WTC11 (cell line): ENCODE measurements at regions not wholly inside any gene's neighbourhood (a gene's known extent, or its start where the extent isn't known, plus 50 kb on each side); places are given as distances from the start of the nearest gene placed in this dataset.

Experiments
- ATAC-seq: fragments of 200-7000 bp; cut with Tn5 transposase; 2 replicates; pipeline ENCODE4 v1.10.0; 2021; ENCODE audit warnings: mild to moderate bottlenecking, moderate library complexity
- CTCF ChIA-PET: fragments of 300-600 bp; sonication (Branson Sonifier 250); formaldehyde crosslinking; loops from one replicate; lab custom pipeline; 2021; ENCODE audit warnings: antibody characterized with exemption; lab: Charles Lee
- POLR2A ChIA-PET: fragments of 350-600 bp; sonication (Branson Sonifier 250); formaldehyde crosslinking; loops from one replicate; lab custom pipeline; 2021; ENCODE audit warnings: antibody characterized with exemption; lab: Charles Lee
- DNase-seq: peaks from one replicate; pipeline ENCODE4 v3.0.0; 2021; ENCODE audit warnings: low spot score
- H3K27ac Mint-ChIP-seq: 2 replicates; pipeline ENCODE4 v1.8.0; 2021; ENCODE audit warnings: mixed read lengths
- H3K27me3 Mint-ChIP-seq: 2 replicates; pipeline ENCODE4 v1.8.0; 2021; ENCODE audit warnings: low read depth, mild to moderate bottlenecking, moderate library complexity, mixed read lengths
- H3K36me3 Mint-ChIP-seq: 2 replicates; pipeline ENCODE4 v1.8.0; 2021; ENCODE audit warnings: mixed read lengths
- H3K4me1 Mint-ChIP-seq: 2 replicates; pipeline ENCODE4 v1.8.0; 2022; ENCODE audit warnings: mixed read lengths
- H3K4me3 Mint-ChIP-seq: 2 replicates; pipeline ENCODE4 v1.8.0; 2021; ENCODE audit warnings: mild to moderate bottlenecking, moderate library complexity, mixed read lengths
- H3K9me3 Mint-ChIP-seq: 2 replicates; pipeline ENCODE4 v1.8.0; 2021; ENCODE audit warnings: mixed read lengths
- ATF1 ChIP-seq: sonication (generic); formaldehyde crosslinking; IDR thresholded peaks from 2 replicates; pipeline ENCODE4 v1.8.1; 2023; ENCODE audit warnings: mild to moderate bottlenecking, moderate library complexity, missing genetic modification reagents
- ATF2 ChIP-seq: sonication (generic); formaldehyde crosslinking; IDR thresholded peaks from 2 replicates; pipeline ENCODE4 v1.8.1; 2022; ENCODE audit warnings: low read depth, missing genetic modification reagents, borderline replicate concordance
- ATF3 ChIP-seq: sonication (generic); formaldehyde crosslinking; conservative IDR thresholded peaks from 2 replicates; pipeline ENCODE4 v1.8.1; 2022; ENCODE audit warnings: mild to moderate bottlenecking, missing genetic modification reagents
- CREM ChIP-seq: sonication (generic); formaldehyde crosslinking; IDR thresholded peaks from 2 replicates; pipeline ENCODE4 v1.8.1; 2022; ENCODE audit warnings: mild to moderate bottlenecking, missing genetic modification reagents, moderate library complexity
- FOXK1 ChIP-seq: sonication (generic); formaldehyde crosslinking; IDR thresholded peaks from 2 replicates; pipeline ENCODE4 v1.8.0; 2022; ENCODE audit warnings: mild to moderate bottlenecking, moderate library complexity, missing genetic modification reagents
- FOXP1 ChIP-seq: sonication (generic); formaldehyde crosslinking; IDR thresholded peaks from 2 replicates; pipeline ENCODE4 v1.8.0; 2022; ENCODE audit warnings: missing genetic modification reagents, mild to moderate bottlenecking, moderate library complexity, borderline replicate concordance
- GRHL2 ChIP-seq: fragments of 250-450 bp; sonication (Bioruptor Pico); IDR thresholded peaks from 2 replicates; pipeline ENCODE4 v1.8.0; 2022; ENCODE audit warnings: mild to moderate bottlenecking, moderate library complexity; ENCODE audit not compliant: insufficient replicate concordance, severe bottlenecking
- IRF2 ChIP-seq: sonication (generic); formaldehyde crosslinking; IDR thresholded peaks from 2 replicates; pipeline ENCODE4 v1.8.0; 2022; ENCODE audit warnings: low read depth, missing genetic modification reagents, borderline replicate concordance
- JAZF1 ChIP-seq: fragments of 250-450 bp; sonication (Bioruptor Pico); IDR thresholded peaks from 2 replicates; pipeline ENCODE4 v1.9.0; 2021; ENCODE audit warnings: moderate library complexity, mild to moderate bottlenecking, inconsistent platforms
- MAX ChIP-seq: sonication (generic); formaldehyde crosslinking; IDR thresholded peaks from 2 replicates; pipeline ENCODE4 v1.8.0; 2022; ENCODE audit warnings: mild to moderate bottlenecking, missing genetic modification reagents
- NFE2L1 ChIP-seq: sonication (generic); formaldehyde crosslinking; IDR thresholded peaks from 2 replicates; pipeline ENCODE4 v1.8.1; 2023; ENCODE audit warnings: missing genetic modification reagents
- NR1H2 ChIP-seq: sonication (generic); formaldehyde crosslinking; IDR thresholded peaks from 2 replicates; pipeline ENCODE4 v1.9.0; 2021; ENCODE audit warnings: mild to moderate bottlenecking, moderate library complexity, missing genetic modification reagents
- NR3C1 ChIP-seq: sonication (generic); formaldehyde crosslinking; conservative IDR thresholded peaks from 2 replicates; pipeline ENCODE4 v1.8.1; 2023; ENCODE audit warnings: low read depth, mild to moderate bottlenecking, missing genetic modification reagents
- OVOL2 ChIP-seq: fragments of 250-450 bp; sonication (Bioruptor Pico); IDR thresholded peaks from 2 replicates; pipeline ENCODE4 v1.9.0; 2021; ENCODE audit warnings: mild to moderate bottlenecking, borderline replicate concordance
- SMAD3 ChIP-seq: sonication (generic); formaldehyde crosslinking; IDR thresholded peaks from 2 replicates; pipeline ENCODE4 v1.8.0; 2022; ENCODE audit warnings: missing genetic modification reagents, mild to moderate bottlenecking, borderline replicate concordance
- ZBTB21 ChIP-seq: sonication (generic); formaldehyde crosslinking; IDR thresholded peaks from 2 replicates; pipeline ENCODE4 v1.8.1; 2023; ENCODE audit warnings: mild to moderate bottlenecking, missing genetic modification reagents, borderline replicate concordance
- ZNF138 ChIP-seq: sonication (generic); formaldehyde crosslinking; conservative IDR thresholded peaks from 2 replicates; pipeline ENCODE4 v1.8.1; 2022; ENCODE audit warnings: mild to moderate bottlenecking, moderate library complexity, missing genetic modification reagents
- ZNF219 ChIP-seq: sonication (generic); formaldehyde crosslinking; IDR thresholded peaks from 2 replicates; pipeline ENCODE4 v1.8.0; 2023; ENCODE audit warnings: missing genetic modification reagents, mild to moderate bottlenecking, borderline replicate concordance
- ZNF232 ChIP-seq: sonication (generic); formaldehyde crosslinking; IDR thresholded peaks from 2 replicates; pipeline ENCODE4 v1.8.0; 2022; ENCODE audit warnings: mild to moderate bottlenecking, missing genetic modification reagents
- TF ChIP-seq, protein P1 (sequence below): fragments of 250-450 bp; sonication (Bioruptor Pico); IDR thresholded peaks from 2 replicates; pipeline ENCODE4 v1.9.0; 2021; ENCODE audit warnings: moderate library complexity, mild to moderate bottlenecking, inconsistent platforms, borderline replicate concordance
- TF ChIP-seq, protein P2 (sequence below): sonication (generic); formaldehyde crosslinking; IDR thresholded peaks from 2 replicates; pipeline ENCODE4 v1.8.0; 2022; ENCODE audit warnings: mild to moderate bottlenecking, missing genetic modification reagents
- TF ChIP-seq, protein P3 (sequence below): fragments of 200-600 bp; IDR thresholded peaks from 2 replicates; pipeline ENCODE4 v1.8.0; 2022; ENCODE audit warnings: antibody characterized with exemption
- TF ChIP-seq, protein P4 (sequence below): sonication (generic); formaldehyde crosslinking; IDR thresholded peaks from 2 replicates; pipeline ENCODE4 v1.8.1; 2022; ENCODE audit warnings: missing genetic modification reagents, borderline replicate concordance

DNA sequence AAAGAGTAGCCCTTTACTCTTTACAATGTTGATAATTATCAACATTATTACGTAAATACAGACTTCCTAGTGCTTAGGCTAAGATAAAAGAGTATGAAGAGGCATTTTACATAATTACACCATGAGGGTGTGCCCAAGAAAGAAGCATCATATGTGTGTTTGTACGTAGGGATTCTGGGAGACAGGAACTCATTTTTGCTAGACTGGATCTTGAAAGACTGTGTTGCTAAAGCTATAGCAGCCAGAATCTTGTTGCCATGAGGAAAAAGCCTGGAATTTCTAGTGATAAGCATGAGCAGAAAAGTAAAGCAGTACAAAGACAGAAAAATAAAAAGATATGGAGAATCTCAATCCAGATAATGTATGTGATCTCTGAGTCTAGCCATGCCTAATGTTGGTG, 72.1 kb downstream of the JRKL start:
- ATAC-seq (no peak), DNase-seq (no peak)
- no peak for TF ChIP-seq GRHL2 (CRISPR knock-in tag)
- TF ChIP-seq NR1H2 (CRISPR knock-in tag), result no peak
- TF ChIP-seq FOXK1 (CRISPR knock-in tag), result no peak
- TF ChIP-seq JAZF1 (CRISPR knock-in tag), result no peak
- TF ChIP-seq, protein P1, sequence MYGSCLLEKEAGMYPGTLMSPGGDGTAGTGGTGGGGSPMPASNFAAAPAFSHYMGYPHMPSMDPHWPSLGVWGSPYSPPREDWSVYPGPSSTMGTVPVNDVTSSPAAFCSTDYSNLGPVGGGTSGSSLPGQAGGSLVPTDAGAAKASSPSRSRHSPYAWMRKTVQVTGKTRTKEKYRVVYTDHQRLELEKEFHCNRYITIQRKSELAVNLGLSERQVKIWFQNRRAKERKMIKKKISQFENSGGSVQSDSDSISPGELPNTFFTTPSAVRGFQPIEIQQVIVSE (CRISPR knock-in tag), result no peak
- no peak for TF ChIP-seq ZNF219 (CRISPR knock-in tag)
- TF ChIP-seq IRF2 (CRISPR knock-in tag), result no peak
- TF ChIP-seq ATF3 (CRISPR knock-in tag), result no peak
- TF ChIP-seq NR3C1, result no peak
- no peak for TF ChIP-seq CREM (CRISPR knock-in tag)
- TF ChIP-seq, protein P2, sequence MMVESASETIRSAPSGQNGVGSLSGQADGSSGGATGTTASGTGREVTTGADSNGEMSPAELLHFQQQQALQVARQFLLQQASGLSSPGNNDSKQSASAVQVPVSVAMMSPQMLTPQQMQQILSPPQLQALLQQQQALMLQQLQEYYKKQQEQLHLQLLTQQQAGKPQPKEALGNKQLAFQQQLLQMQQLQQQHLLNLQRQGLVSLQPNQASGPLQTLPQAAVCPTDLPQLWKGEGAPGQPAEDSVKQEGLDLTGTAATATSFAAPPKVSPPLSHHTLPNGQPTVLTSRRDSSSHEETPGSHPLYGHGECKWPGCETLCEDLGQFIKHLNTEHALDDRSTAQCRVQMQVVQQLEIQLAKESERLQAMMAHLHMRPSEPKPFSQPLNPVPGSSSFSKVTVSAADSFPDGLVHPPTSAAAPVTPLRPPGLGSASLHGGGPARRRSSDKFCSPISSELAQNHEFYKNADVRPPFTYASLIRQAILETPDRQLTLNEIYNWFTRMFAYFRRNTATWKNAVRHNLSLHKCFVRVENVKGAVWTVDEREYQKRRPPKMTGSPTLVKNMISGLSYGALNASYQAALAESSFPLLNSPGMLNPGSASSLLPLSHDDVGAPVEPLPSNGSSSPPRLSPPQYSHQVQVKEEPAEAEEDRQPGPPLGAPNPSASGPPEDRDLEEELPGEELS, result no peak
- no peak for TF ChIP-seq ATF1 (CRISPR knock-in tag)
- TF ChIP-seq FOXP1 (CRISPR knock-in tag), result no peak
- H3K4me3 Mint-ChIP-seq, result no peak overlapping the region
- H3K27ac Mint-ChIP-seq, result no peak overlapping the region
- no peaks in the 10 kb centered on the region for H3K27me3 Mint-ChIP-seq
- H3K36me3 Mint-ChIP-seq, result peaks cover 7% of the 10 kb centered on the region
- ChIA-PET CTCF (interaction anchor here (0.6 to 1.1 kb wide), 2 partner anchors 350 to 679 kb away, joined by 3 to 4 read pairs; no protein-coding TSS in a partner anchor), POLR2A (no interaction called here)
- H3K9me3 Mint-ChIP-seq, result peaks cover 31% of the 10 kb centered on the region
- H3K4me1 Mint-ChIP-seq, result peaks cover 44% of the 10 kb centered on the region

- peaks cover 30% of the 10 kb centered on the region for H3K4me1 Mint-ChIP-seq
- H3K36me3 Mint-ChIP-seq, result no peaks in the 10 kb centered on the region; the same call in 1 of the 2 replicates
- CTCF ChIA-PET, result interaction anchor here (0.6 to 4.4 kb wide), 58 partner anchors 8 to 805 kb away, joined by 3 to 102 read pairs (median 4); partner anchors contain the start of genes CCDC82, JRKL and MAML2
- H3K4me3 Mint-ChIP-seq, result peak overlapping the region; percentile 63; the same call in 1 of the 2 replicates
- no peak overlapping the region for H3K27ac Mint-ChIP-seq
- ATAC-seq (peak; percentile 57), DNase-seq (no peak)
- peaks cover 2% of the 10 kb centered on the region; the same call in 1 of the 2 replicates for H3K27me3 Mint-ChIP-seq
- peaks cover 9% of the 10 kb centered on the region for H3K9me3 Mint-ChIP-seq
- TF ChIP-seq, protein P3, sequence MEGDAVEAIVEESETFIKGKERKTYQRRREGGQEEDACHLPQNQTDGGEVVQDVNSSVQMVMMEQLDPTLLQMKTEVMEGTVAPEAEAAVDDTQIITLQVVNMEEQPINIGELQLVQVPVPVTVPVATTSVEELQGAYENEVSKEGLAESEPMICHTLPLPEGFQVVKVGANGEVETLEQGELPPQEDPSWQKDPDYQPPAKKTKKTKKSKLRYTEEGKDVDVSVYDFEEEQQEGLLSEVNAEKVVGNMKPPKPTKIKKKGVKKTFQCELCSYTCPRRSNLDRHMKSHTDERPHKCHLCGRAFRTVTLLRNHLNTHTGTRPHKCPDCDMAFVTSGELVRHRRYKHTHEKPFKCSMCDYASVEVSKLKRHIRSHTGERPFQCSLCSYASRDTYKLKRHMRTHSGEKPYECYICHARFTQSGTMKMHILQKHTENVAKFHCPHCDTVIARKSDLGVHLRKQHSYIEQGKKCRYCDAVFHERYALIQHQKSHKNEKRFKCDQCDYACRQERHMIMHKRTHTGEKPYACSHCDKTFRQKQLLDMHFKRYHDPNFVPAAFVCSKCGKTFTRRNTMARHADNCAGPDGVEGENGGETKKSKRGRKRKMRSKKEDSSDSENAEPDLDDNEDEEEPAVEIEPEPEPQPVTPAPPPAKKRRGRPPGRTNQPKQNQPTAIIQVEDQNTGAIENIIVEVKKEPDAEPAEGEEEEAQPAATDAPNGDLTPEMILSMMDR, result peak; percentile 57
- TF ChIP-seq ZNF232 (CRISPR knock-in tag), result no peak
- POLR2A ChIA-PET, result interaction anchor here (0.7 to 1.2 kb wide), 3 partner anchors 10 to 677 kb away, joined by 3 to 4 read pairs (median 3); no protein-coding TSS in a partner anchor
Measured at GRCh38 chr11:96464700-96465307, 75.0 kb downstream of the JRKL start.

DNA sequence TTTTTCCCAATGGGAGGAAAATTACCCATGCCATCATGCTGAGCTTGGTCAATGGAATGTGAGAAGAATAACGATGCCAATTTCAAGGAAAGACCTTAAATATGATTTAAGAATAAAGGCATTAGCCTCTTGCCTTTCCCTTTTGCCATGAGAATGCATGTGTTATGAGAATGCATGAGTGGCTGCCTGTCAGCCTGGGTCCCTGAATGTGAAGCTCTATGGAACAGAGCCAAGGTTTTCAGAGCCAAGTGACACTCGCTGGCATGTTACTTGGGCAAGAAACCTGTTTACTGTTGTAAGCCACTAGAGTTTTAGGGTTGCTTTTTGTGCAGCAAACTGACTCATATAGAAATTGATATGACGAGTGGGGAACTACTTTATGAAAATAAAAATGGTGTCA, 75.7 kb downstream of the JRKL start:
- Mint-ChIP-seq H3K9me3 (peaks cover 2% of the 10 kb centered on the region), H3K27ac (no peak overlapping the region), H3K36me3 (no peaks in the 10 kb centered on the region), H3K4me3 (no peak overlapping the region), H3K4me1 (peaks cover 30% of the 10 kb centered on the region), H3K27me3 (peaks cover 2% of the 10 kb centered on the region; the same call in 1 of the 2 replicates)
- POLR2A ChIA-PET, result no interaction called here
- CTCF ChIA-PET, result interaction anchor here (0.6 to 4.4 kb wide), 9 partner anchors 57 to 703 kb away, joined by 3 to 102 read pairs (median 3); no protein-coding TSS in a partner anchor
- DNase-seq (no peak), ATAC-seq (no peak)
- TF ChIP-seq GRHL2 (CRISPR knock-in tag) (no peak), ATF2 (CRISPR knock-in tag) (no peak), SMAD3 (no peak), FOXK1 (CRISPR knock-in tag) (no peak), ZBTB21 (no peak), NFE2L1 (no peak), NR3C1 (no peak), ZNF138 (CRISPR knock-in tag) (no peak), OVOL2 (CRISPR knock-in tag) (no peak), MAX (no peak)
- TF ChIP-seq, protein P4, sequence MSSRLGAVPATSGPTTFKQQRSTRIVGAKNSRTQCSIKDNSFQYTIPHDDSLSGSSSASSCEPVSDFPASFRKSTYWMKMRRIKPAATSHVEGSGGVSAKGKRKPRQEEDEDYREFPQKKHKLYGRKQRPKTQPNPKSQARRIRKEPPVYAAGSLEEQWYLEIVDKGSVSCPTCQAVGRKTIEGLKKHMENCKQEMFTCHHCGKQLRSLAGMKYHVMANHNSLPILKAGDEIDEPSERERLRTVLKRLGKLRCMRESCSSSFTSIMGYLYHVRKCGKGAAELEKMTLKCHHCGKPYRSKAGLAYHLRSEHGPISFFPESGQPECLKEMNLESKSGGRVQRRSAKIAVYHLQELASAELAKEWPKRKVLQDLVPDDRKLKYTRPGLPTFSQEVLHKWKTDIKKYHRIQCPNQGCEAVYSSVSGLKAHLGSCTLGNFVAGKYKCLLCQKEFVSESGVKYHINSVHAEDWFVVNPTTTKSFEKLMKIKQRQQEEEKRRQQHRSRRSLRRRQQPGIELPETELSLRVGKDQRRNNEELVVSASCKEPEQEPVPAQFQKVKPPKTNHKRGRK (CRISPR knock-in tag), result no peak
